Osteocyte (in vitro differentiated cells): ENCODE measurements at regions not wholly inside any gene's neighbourhood (a gene's known extent, or its start where the extent isn't known, plus 50 kb on each side); places are given as distances from the start of the nearest gene placed in this dataset.

Experiments
- DNase-seq: peaks from one replicate; pipeline ENCODE4 v3.0.0; 2021; ENCODE audit warnings: mixed read lengths; ENCODE audit not compliant: unreplicated experiment; ENCODE audit errors: extremely low spot score
- H3K27ac Mint-ChIP-seq: one replicate; pipeline ENCODE4 v1.8.0; 2021; ENCODE audit warnings: mild to moderate bottlenecking, mixed read lengths; ENCODE audit not compliant: unreplicated experiment
- H3K27me3 Mint-ChIP-seq: one replicate; pipeline ENCODE4 v1.8.0; 2021; ENCODE audit warnings: mixed read lengths; ENCODE audit not compliant: unreplicated experiment
- H3K36me3 Mint-ChIP-seq: one replicate; pipeline ENCODE4 v1.8.0; 2021; ENCODE audit warnings: mixed read lengths; ENCODE audit not compliant: unreplicated experiment
- H3K4me1 Mint-ChIP-seq: one replicate; pipeline ENCODE4 v1.8.0; 2021; ENCODE audit warnings: mixed read lengths; ENCODE audit not compliant: unreplicated experiment
- H3K4me3 Mint-ChIP-seq: one replicate; pipeline ENCODE4 v1.8.0; 2021; ENCODE audit warnings: mild to moderate bottlenecking, moderate library complexity, mixed read lengths; ENCODE audit not compliant: unreplicated experiment
- H3K9me3 Mint-ChIP-seq: one replicate; pipeline ENCODE4 v1.8.0; 2021; ENCODE audit warnings: mixed read lengths; ENCODE audit not compliant: unreplicated experiment
- CTCF ChIP-seq: fragments of 200-600 bp; sonication (generic); IDR thresholded peaks from 2 replicates; pipeline ENCODE4 v1.5.0; 2021; ENCODE audit warnings: antibody characterized with exemption, mild to moderate bottlenecking, moderate library complexity

- Mint-ChIP-seq H3K27me3 (no peaks in the 10 kb centered on the region), H3K4me3 (no peak overlapping the region), H3K27ac (no peak overlapping the region), H3K9me3 (peaks cover 4% of the 10 kb centered on the region), H3K36me3 (no peaks in the 10 kb centered on the region), H3K4me1 (peaks cover 31% of the 10 kb centered on the region)
- no peak for DNase-seq
- TF ChIP-seq CTCF, result no peak
Observed at GRCh38 chr4:38323141-38323641, 340.8 kb upstream of the KLF3 start.

DNA sequence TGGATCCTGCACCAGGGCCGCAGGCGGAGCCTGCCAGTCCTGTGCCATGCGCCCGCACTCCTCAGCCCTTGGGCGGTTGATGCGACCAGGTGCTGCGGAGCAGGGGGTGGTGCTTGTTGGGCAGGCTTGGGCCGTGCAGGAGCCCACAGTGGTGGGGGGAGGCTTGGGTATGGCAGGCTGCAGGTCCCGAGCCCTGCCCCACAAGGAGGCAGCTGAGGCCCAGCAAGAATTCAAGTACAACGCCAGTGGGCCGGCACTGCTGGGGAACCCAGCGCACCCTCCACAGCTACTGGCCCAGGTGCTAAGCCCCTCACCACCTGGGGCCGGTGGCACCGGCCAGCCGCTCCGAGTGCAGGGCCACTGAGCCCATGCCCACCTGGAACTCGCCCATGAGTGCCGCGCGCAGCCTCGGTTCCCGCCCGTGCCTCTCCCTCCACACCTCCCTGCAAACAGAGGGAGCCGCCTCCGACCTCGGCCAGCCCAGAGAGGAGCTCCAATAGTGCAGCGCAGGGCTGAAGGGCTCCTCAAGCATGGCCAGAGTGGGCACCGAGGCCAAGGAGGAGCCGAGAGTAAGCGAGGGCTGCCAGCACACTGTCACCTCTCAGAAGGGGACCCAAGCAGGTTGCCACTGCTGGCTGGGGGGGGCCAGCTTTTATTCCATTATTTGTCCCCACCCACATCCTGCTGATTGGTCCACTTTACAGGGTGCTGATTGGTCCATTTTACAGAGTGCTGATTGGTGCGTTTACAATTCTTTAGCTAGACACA lies 339.0 kb upstream of the KLF3 start:
- DNase-seq, result no peak
- no peak overlapping the region for H3K4me3 Mint-ChIP-seq
- H3K27me3 Mint-ChIP-seq, result no peaks in the 10 kb centered on the region
- H3K9me3 Mint-ChIP-seq, result peaks cover 4% of the 10 kb centered on the region
- no peaks in the 10 kb centered on the region for H3K36me3 Mint-ChIP-seq
- peaks cover 17% of the 10 kb centered on the region for H3K4me1 Mint-ChIP-seq
- no peak for TF ChIP-seq CTCF
- H3K27ac Mint-ChIP-seq, result no peak overlapping the region

GRCh38 chr4:38325629-38325913 lies 338.4 kb upstream of the KLF3 start:
- Mint-ChIP-seq H3K27me3 (no peaks in the 10 kb centered on the region), H3K27ac (no peak overlapping the region), H3K36me3 (no peaks in the 10 kb centered on the region), H3K9me3 (peaks cover 4% of the 10 kb centered on the region), H3K4me1 (peaks cover 15% of the 10 kb centered on the region), H3K4me3 (no peak overlapping the region)
- no peak for TF ChIP-seq CTCF
- DNase-seq, result no peak

GRCh38 chr4:38326499-38326898 lies 337.5 kb upstream of the KLF3 start:
- no peak for TF ChIP-seq CTCF
- Mint-ChIP-seq H3K27me3 (no peaks in the 10 kb centered on the region), H3K9me3 (peaks cover 4% of the 10 kb centered on the region), H3K4me1 (peaks cover 15% of the 10 kb centered on the region), H3K27ac (no peak overlapping the region), H3K36me3 (no peaks in the 10 kb centered on the region), H3K4me3 (no peak overlapping the region)
- DNase-seq, result no peak

DNA sequence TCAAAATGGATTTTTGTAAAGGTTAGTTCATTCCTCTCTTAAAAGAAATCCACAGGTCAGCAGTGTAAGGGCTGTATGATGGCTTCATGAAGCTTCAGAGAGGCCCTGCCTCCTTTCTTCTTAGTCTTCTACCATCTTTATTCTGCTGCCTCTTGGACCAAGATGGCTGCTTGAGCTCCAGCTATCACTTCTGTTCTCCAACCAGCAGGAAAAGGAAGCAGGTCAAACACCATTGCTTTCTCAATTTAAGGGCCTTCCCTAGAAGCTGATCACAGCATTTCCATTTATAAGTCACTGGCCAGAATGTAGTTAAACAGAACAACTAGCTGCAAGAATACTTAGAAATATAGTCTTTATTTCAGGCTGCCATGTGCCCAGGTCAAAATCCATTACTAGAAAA lies 336.8 kb upstream of the KLF3 start:
- no peak overlapping the region for H3K4me3 Mint-ChIP-seq
- no peaks in the 10 kb centered on the region for H3K27me3 Mint-ChIP-seq
- H3K4me1 Mint-ChIP-seq, result peaks cover 15% of the 10 kb centered on the region
- no peaks in the 10 kb centered on the region for H3K36me3 Mint-ChIP-seq
- peaks cover 4% of the 10 kb centered on the region for H3K9me3 Mint-ChIP-seq
- no peak for DNase-seq
- H3K27ac Mint-ChIP-seq, result no peak overlapping the region
- TF ChIP-seq CTCF, result no peak
